IPS DF 19.7 (cell line): ENCODE measurements at regions not wholly inside any gene's neighbourhood (a gene's known extent, or its start where the extent isn't known, plus 50 kb on each side); places are given as distances from the start of the nearest gene placed in this dataset.

Experiments used
- DNase-seq: peaks from one replicate; pipeline ENCODE4 v3.0.0-alpha.2; 2013; ENCODE audit warnings: low read depth, low spot score

DNA sequence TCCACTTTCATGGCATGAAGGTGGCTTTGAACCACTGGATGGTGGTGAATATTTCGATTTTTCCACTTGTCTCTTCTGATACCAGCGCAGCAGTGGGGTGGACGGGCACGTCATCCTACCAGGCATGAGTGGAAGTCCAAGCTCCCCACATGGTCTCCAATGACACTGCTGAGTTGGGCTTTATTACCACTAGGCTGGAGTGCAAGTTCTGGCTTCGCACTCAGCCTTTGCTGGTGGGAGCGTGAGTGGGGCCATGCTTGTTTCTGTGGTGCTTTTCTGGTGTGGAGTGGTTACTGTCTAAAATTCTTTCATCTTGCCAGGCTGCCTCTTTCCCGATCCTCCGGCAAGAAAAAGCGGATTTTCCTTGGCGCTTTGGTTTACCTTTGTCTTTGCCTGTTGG, 70.1 kb upstream of the SDK1 start:
- DNase-seq = no peak

GRCh38 chr7:3232228-3232627, 68.8 kb upstream of the SDK1 start:
- DNase-seq = no peak

DNA sequence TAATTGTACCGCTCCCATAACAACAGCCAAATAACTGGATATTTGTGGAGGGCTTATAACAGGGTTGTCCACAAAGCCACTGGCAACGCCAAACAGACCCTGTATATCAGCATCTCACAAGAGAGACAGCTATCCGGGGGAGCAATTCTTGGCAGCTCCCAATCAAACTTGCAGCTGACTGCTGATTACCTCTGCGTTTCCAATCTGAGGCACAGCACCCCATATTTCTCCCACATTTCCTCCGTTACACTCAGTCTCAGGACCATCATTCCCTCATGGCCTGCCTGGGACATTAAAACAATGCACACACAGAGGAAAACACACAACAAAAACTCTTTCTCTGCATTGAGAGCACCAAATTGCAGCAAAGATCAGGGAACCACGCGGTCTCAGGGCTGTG, 67.8 kb upstream of the SDK1 start:
- DNase-seq = no peak

GRCh38 chr7:3234051-3234450, 67.0 kb upstream of the SDK1 start:
- no peak for DNase-seq

- no peak for DNase-seq
Observed at GRCh38 chr7:3234851-3235250, 66.2 kb upstream of the SDK1 start.

GRCh38 chr7:3235322-3235721, 65.7 kb upstream of the SDK1 start:
- DNase-seq = no peak

GRCh38 chr7:3236268-3236667, 64.8 kb upstream of the SDK1 start:
- no peak for DNase-seq

- DNase-seq = no peak
Observed at GRCh38 chr7:3238525-3239210, 62.4 kb upstream of the SDK1 start.

DNA sequence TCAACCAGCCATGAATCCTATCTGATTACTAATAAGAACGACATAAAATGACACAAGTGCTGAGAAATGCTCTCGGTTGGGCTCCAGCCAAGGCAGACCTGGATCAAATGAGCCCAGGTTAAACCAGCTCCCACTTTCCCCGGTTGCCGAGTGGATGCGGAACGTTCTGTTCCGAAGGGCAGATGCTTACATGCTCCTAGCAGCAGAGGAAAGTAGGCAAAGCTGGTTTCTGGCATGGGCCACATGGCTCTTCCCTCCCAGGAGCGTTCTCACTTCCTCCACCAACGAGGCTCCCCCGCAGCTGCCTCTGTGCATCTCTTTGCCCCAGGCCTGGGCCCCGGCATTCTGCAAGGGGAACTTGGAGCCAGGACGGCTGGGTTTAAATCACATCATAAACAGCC, 61.8 kb upstream of the SDK1 start:
- no peak for DNase-seq

GRCh38 chr7:3240826-3241430, 60.1 kb upstream of the SDK1 start:
- DNase-seq = no peak

DNA sequence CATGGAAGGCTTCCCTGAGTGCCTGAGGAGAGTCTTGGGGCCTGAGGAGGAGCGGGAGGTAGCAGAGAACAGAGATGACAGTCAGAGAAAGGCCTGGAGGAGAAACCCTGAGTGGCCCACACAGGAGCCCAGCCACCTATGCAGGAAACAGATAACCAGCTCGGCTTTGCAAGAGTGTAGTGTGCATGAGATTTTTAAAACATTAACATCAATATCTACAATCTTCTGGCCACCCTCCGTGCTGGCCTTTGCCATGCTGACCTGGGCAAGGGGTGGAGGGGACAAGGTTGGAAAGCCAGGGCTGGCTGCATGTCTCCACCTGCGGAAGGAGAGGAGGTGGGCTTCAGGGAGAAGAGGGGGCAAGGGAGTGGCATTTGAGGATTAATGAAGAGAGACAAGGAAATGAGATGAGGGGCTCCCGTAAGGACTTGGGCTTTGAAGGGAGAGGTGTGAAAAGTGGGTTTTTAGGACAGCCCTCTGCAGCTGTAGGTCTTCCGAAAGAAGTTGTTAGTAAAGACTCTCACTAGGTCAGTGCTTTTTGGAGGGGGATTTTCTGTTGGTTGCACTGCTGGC, 59.3 kb upstream of the SDK1 start:
- no peak for DNase-seq

GRCh38 chr7:3242398-3242972, 58.6 kb upstream of the SDK1 start:
- DNase-seq = no peak

GRCh38 chr7:3243256-3243655, 57.8 kb upstream of the SDK1 start:
- no peak for DNase-seq

DNA sequence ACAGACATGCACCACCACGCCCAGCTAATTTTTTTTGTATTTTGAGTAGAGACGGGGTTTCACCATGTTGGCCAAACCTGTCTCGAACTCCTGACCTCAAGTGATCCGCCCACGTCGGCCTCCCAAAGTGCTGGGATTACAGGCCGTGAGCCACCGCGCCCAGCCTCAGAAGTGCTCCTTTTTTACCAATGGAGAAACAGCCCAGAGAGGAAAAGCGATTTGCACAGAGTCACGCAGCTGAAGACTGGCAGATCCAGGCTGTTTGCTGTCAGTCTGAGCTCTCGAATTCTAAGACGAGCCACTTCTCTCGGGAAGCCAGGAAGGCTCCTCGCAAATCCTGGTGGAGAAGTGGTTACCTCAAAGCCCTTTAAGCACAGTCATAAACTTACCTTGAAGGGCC, 57.4 kb upstream of the SDK1 start:
- no peak for DNase-seq

GRCh38 chr7:3244241-3244814, 56.7 kb upstream of the SDK1 start:
- no peak for DNase-seq

DNA sequence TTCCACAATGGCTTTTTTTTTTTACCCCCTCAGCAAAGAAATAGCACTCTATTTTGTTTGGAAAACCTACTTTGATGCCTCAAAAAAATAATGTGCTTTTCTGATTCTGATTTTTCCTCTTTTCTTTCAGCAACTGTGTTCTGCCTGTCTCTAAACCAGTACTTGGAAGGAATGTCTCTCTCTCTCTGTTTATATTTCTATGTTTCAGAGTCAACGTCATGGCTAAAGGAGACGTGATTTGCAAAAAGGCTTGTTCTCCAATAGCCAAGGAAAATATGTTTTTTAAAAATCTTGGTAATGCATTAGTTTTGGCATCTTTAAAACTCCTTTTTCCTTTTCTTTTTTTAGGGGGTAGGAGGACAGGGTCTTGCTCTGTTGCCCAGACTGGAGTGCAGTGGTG, 56.0 kb upstream of the SDK1 start:
- no peak for DNase-seq

DNA sequence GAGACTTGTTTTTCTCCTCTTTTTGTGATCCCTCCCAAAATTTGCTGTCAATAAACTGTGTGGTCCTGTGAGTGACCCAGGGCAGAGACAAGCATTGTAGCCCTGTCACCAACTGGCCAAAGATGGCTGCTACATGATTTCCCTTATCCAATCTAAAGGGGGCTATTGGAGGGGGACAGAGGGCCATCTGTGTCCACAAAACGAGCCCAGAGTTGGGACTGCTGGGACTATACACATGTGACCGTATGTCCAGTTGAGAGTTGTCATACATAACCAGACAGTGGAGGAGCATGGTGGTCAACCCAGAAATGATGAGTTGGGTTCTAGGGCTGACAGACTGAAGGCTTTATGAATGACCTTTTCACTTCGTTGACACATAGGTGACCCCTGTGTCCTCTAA, 55.3 kb upstream of the SDK1 start:
- no peak for DNase-seq

DNA sequence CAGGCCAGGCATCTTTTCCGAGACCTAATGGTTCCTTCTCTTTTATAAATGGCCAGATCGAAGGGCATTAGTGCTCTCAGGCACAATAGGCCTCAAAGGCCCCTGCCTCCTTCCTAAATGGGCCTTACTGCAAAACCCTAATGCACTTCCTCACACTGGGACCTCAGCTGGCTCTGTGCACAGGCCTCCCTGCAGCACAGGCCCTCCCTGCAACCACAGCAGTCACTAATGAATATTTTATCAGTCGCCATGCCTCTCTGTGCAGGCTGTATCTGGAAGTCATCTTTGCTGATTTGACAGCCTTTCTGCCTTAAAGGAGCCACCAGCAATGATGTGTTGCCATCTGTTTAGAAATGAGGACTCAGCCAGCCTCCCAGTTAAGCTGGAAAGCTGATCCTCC, 54.9 kb upstream of the SDK1 start:
- DNase-seq = no peak

DNA sequence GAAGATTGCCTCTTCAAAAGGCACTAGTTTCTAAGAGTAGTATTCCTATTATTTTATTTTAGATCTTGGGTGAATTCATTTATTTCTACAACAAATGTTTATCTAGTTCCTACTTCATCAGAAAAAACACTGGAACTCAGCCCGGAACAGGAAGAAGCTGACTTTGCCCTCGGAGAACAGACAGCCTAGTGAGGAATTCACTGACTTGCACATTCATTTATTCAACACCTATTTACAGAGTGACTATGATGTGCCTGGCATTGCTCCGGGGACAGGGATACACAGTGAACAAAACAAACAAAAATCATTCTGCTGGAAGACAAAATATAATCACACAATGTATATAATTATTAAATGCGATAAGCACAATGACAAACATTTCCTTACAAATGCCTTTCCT, 54.4 kb upstream of the SDK1 start:
- DNase-seq = no peak

DNA sequence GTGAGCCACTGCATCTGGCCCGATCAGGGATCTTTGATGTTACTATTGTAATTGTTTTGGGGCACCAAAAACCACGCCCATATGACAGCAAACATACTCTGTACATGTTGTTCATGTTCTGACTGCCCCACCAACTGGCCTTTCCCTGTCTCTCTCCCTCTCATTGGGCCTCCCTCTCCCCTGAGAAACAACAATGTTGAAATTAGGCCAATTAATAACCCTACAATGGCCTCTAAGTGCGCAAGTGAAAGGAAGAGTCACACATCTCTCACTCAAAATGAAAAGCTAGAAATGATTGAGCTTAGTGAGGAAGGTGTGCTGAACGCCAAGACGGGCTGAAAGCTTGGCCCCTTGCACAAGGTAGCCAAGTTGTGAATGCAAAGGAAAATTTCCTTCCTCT, 50.3 kb upstream of the SDK1 start:
- no peak for DNase-seq
